ENCODE measurements at regions not wholly inside any gene's neighbourhood (a gene's known extent, or its start where the extent isn't known, plus 50 kb on each side); places are given as distances from the start of the nearest gene placed in this dataset.
"Not testable (repeated sequence)": the region's sequence is repeated elsewhere in the genome, so short reads cannot be mapped to it uniquely, and the experiment has no call there.

- no peak for DNase-seq (ENCODE audit: extremely low spot score)
- TF ChIP-seq, protein P1, sequence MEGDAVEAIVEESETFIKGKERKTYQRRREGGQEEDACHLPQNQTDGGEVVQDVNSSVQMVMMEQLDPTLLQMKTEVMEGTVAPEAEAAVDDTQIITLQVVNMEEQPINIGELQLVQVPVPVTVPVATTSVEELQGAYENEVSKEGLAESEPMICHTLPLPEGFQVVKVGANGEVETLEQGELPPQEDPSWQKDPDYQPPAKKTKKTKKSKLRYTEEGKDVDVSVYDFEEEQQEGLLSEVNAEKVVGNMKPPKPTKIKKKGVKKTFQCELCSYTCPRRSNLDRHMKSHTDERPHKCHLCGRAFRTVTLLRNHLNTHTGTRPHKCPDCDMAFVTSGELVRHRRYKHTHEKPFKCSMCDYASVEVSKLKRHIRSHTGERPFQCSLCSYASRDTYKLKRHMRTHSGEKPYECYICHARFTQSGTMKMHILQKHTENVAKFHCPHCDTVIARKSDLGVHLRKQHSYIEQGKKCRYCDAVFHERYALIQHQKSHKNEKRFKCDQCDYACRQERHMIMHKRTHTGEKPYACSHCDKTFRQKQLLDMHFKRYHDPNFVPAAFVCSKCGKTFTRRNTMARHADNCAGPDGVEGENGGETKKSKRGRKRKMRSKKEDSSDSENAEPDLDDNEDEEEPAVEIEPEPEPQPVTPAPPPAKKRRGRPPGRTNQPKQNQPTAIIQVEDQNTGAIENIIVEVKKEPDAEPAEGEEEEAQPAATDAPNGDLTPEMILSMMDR (IDR thresholded peaks at IDR 0.05; ENCODE audit: control extremely low read depth, extremely low read depth, low read depth, missing control alignments) = no peak
- ChIA-PET POLR2A (no interaction called here), CTCF (interaction anchor here (1.3 to 2.0 kb wide), 3 partner anchors 12 to 67 kb away, joined by 4 to 8 read pairs (median 5); no protein-coding TSS in a partner anchor)
These were observed 50.5 kb upstream of the TUBA3D start for GRCh38 chr2:131425231-131425941.

DNA sequence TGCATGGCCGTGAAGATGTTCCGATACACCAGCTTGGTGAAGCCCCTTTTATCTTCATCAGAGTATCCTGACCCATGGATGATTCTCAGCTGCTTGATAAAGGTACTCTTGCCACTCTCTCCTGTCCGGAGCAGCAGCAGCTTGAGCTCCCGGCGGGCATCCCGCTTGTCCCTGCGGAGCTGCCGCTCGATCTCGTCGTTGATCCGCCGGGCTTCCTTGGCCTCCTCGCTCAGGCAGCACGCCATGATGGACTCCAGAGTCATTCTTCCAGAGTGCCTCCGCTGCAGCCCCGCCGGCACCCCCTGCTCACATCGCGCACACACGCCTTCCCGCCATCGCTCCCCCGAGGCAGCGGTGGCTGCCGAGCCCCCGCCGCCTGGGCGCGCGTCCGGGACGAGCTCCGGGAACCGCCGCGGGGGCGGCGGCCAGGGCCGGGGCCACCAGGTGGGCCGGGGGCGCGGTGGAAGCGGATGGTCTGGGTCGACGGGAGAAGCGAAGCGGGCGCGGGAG, 51.3 kb upstream of the TUBA3D start:
- CTCF ChIA-PET = interaction anchor here (1.3 to 1.6 kb wide), 2 partner anchors 11 to 68 kb away, joined by 4 to 5 read pairs; no protein-coding TSS in a partner anchor
- POLR2A ChIA-PET; DNase-seq (ENCODE audit: extremely low spot score): not testable (repeated sequence)

DNA sequence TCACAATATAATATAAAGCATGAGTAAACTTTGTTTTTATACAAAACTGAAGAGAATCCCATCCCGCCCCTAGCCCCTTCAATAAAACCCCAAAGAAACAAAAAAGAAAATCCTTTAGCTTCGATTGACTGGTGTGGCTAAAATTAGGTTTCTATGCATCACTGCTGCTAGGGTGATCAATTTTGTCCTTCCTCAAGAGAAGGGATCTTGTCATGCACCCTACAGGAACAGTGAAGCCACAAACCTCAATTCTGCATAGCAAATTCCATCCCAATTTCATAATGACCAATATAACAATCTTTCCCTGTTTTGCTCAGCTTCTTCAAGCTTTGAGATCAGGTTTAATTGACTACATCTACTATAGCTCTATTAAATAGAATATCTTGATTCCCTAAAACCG, 55.2 kb upstream of the TUBA3D start:
- POLR2A ChIA-PET; DNase-seq (ENCODE audit: extremely low spot score): not testable (repeated sequence)
- CTCF ChIA-PET = interaction anchor here (1.8 kb wide), 1 partner anchor 252 kb away, joined by 5 read pairs; no protein-coding TSS in a partner anchor

DNA sequence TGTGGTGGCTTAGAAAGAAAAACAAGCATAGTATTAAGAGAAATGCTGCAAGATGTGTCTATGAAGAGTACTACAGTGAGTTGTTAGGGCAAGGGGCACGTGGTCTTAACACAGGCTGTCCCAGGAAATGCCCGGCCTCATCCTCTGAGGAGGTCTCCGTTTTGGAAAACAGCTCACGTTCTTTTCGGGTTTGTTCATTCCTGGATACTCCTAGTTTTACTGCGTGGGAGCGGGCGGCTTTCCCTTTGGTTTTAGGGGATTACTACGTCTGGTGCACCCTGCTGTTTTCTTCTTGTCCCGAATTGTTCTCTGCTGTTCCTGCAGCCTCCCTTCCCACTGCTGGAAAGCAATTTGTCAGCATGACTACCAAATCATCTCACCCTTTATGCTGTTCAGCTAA, 55.5 kb upstream of the RAB6D start:
- TF ChIP-seq, protein P1 (IDR thresholded peaks at IDR 0.05; ENCODE audit: control extremely low read depth, extremely low read depth, low read depth, missing control alignments) = no peak
- CTCF ChIA-PET = interaction anchor here (1.8 kb wide), 1 partner anchor 254 kb away, joined by 5 read pairs; no protein-coding TSS in a partner anchor
- DNase-seq (ENCODE audit: extremely low spot score) = no peak
- POLR2A ChIA-PET = no interaction called here

DNA sequence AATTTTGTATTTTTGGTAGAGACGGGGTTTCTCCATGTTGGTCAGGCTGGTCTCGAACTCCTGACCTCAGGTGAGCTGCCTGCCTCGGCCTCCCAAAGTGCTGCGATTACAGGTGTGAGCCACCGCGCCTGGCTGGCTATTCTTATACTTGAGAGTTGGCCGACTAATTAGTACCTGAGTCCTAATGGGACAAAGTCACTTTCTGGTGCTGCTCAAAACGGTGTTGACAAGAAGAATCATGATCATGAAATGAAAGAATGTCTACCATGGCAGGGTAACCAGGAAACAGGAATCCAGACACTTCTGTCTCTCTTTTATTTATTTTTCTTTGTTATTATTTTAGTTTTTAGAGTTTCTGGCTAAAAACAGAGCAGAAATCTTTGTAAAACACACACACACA, 54.7 kb upstream of the RAB6D start:
- ChIA-PET CTCF (interaction anchor here (2.0 kb wide), 1 partner anchor 10 kb away, joined by 5 read pairs; no protein-coding TSS in a partner anchor), POLR2A (no interaction called here)
- TF ChIP-seq, protein P1 (IDR thresholded peaks at IDR 0.05; ENCODE audit: control extremely low read depth, extremely low read depth, low read depth, missing control alignments) = no peak
- no peak for DNase-seq (ENCODE audit: extremely low spot score)

DNA sequence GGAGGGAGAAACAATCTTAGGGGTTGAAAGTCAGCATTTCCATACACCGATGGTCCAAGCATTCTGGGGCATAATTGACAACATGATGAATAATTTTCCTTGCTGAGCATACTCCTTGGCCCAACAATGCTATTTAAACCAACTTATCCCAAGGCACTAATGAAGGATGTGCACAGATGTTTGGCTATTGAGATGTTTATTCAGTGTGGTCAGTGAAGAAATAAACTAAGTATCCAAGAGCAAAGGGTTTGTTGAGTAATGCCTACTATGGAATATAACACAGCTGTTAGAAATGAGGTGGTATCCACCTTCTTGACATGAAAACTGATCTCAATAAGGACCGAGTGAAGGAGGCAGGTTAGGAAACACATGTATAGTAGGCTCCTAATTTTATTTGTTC, 53.9 kb upstream of the RAB6D start:
- DNase-seq (ENCODE audit: extremely low spot score) = no peak
- TF ChIP-seq, protein P1 (IDR thresholded peaks at IDR 0.05; ENCODE audit: control extremely low read depth, extremely low read depth, low read depth, missing control alignments) = no peak
- CTCF ChIA-PET = interaction anchor here (0.8 to 2.0 kb wide), 4 partner anchors 9 to 255 kb away, joined by 3 to 10 read pairs (median 5); partner anchors contain the start of gene MZT2A
- POLR2A ChIA-PET = no interaction called here

GRCh38 chr2:131413785-131414184, 49.8 kb upstream of the RAB6D start:
- TF ChIP-seq, protein P1 (IDR thresholded peaks at IDR 0.05; ENCODE audit: control extremely low read depth, extremely low read depth, low read depth, missing control alignments) = no peak
- POLR2A ChIA-PET = interaction anchor here (0.6 kb wide), 1 partner anchor 70 kb away, joined by 5 read pairs; no protein-coding TSS in a partner anchor
- CTCF ChIA-PET = interaction anchor here (0.7 to 6.0 kb wide), 29 partner anchors 8 to 387 kb away, joined by 3 to 80 read pairs (median 4); partner anchors contain the start of gene MZT2A
- no peak for DNase-seq (ENCODE audit: extremely low spot score)
